HG02798 (cell line): ENCODE measurements at regions not wholly inside any gene's neighbourhood (a gene's known extent, or its start where the extent isn't known, plus 50 kb on each side); places are given as distances from the start of the nearest gene placed in this dataset.

ENCODE experiments used
- ATAC-seq: cut with Tn5 transposase; IDR thresholded peaks from one replicate; pipeline ENCODE4 v1.9.1; 2021; ENCODE audit warnings: mild to moderate bottlenecking; ENCODE audit not compliant: unreplicated experiment, poor library complexity

- ATAC-seq: no peak
These were observed 431.1 kb downstream of the KCNH5 start for GRCh38 chr14:62614122-62614521.

- no peak for ATAC-seq
These were observed 428.6 kb downstream of the KCNH5 start for GRCh38 chr14:62616668-62617067.

GRCh38 chr14:62626416-62626815 lies 418.8 kb downstream of the KCNH5 start:
- ATAC-seq: no peak

GRCh38 chr14:62629176-62629725 lies 416.0 kb downstream of the KCNH5 start:
- ATAC-seq: no peak

- no peak for ATAC-seq
These were observed 414.1 kb downstream of the KCNH5 start for GRCh38 chr14:62631176-62631575.

GRCh38 chr14:62632771-62633170 lies 412.5 kb downstream of the KCNH5 start:
- ATAC-seq: no peak

- no peak for ATAC-seq
These were observed 399.6 kb downstream of the KCNH5 start for GRCh38 chr14:62645649-62646048.
